PC-9 (cell line): ENCODE measurements at regions not wholly inside any gene's neighbourhood (a gene's known extent, or its start where the extent isn't known, plus 50 kb on each side); places are given as distances from the start of the nearest gene placed in this dataset.

Source experiments
- EZH2 ChIP-seq: fragments of 200-600 bp; sonication (generic); IDR thresholded peaks from 2 replicates; pipeline ENCODE4 v1.8.0; 2017; ENCODE audit warnings: antibody characterized with exemption, low read depth
- TF ChIP-seq, protein P1 (sequence below): fragments of 200-600 bp; sonication (generic); conservative IDR thresholded peaks from 2 replicates; pipeline ENCODE4 v1.6.1; 2017; ENCODE audit warnings: mixed run types, antibody characterized with exemption, mild to moderate bottlenecking, moderate library complexity

DNA sequence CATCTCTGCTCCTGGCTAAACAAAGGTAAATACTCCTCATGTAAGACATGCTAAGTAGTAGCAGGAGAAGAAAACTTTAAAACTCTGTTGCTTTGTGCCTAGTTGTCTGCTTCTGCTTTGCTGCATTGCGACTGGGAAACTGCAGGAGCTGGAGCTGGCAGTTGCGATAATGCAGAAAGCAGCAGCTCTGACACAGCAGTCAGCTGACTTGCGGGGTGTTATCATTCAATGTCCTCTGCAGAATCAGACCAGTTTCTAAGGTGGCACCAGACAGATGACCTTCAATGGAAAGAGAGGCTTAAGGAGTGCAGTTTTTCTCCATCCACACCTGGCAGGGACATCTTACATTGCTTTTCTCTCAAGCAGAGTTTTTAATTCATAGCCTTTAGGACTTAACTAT is 69.9 kb upstream of the SOX4 start:
- TF ChIP-seq, protein P1, sequence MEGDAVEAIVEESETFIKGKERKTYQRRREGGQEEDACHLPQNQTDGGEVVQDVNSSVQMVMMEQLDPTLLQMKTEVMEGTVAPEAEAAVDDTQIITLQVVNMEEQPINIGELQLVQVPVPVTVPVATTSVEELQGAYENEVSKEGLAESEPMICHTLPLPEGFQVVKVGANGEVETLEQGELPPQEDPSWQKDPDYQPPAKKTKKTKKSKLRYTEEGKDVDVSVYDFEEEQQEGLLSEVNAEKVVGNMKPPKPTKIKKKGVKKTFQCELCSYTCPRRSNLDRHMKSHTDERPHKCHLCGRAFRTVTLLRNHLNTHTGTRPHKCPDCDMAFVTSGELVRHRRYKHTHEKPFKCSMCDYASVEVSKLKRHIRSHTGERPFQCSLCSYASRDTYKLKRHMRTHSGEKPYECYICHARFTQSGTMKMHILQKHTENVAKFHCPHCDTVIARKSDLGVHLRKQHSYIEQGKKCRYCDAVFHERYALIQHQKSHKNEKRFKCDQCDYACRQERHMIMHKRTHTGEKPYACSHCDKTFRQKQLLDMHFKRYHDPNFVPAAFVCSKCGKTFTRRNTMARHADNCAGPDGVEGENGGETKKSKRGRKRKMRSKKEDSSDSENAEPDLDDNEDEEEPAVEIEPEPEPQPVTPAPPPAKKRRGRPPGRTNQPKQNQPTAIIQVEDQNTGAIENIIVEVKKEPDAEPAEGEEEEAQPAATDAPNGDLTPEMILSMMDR = no peak
- TF ChIP-seq EZH2 = no peak
